Neutrophil (primary cell): ENCODE measurements at regions not wholly inside any gene's neighbourhood (a gene's known extent, or its start where the extent isn't known, plus 50 kb on each side); places are given as distances from the start of the nearest gene placed in this dataset.
"Not testable (repeated sequence)": the region's sequence is repeated elsewhere in the genome, so short reads cannot be mapped to it uniquely, and the experiment has no call there.

Experiments used
- H3K27ac ChIP-seq: fragments of 200-600 bp; sonication (generic); 2 replicates; pipeline ENCODE4 v1.5.1; 2016; ENCODE audit warnings: mild to moderate bottlenecking, moderate library complexity
- H3K27me3 ChIP-seq: fragments of 200-600 bp; sonication (generic); 2 replicates; pipeline ENCODE4 v1.6.0; 2016; ENCODE audit warnings: mild to moderate bottlenecking
- H3K36me3 ChIP-seq: fragments of 200-600 bp; sonication (generic); 2 replicates; pipeline ENCODE4 v1.5.1; 2017
- H3K4me1 ChIP-seq, 2 experiments: fragments of 200-600 bp in 1 of 2; sonication (generic) in 1 of 2; 1 replicate in 1 of 2; 2 replicates in 1 of 2; pipeline versions ENCODE4 v1.5.1 to v1.6.1; 2013 to 2016; ENCODE audit warnings: low read depth in 1 of 2, low read length in 1 of 2, mild to moderate bottlenecking in 1 of 2, moderate library complexity in 1 of 2; ENCODE audit not compliant: control insufficient read depth in 1 of 2, insufficient read depth in 1 of 2
- H3K4me3 ChIP-seq, 2 experiments: fragments of 200-600 bp in 1 of 2; sonication (generic) in 1 of 2; 1 replicate in 1 of 2; 2 replicates in 1 of 2; pipeline ENCODE4 v1.5.1; 2013 to 2016; ENCODE audit warnings: low read depth in 1 of 2, low read length in 1 of 2, mild to moderate bottlenecking in 1 of 2, moderate library complexity in 1 of 2
- H3K9me3 ChIP-seq: fragments of 200-600 bp; sonication (generic); 2 replicates; pipeline ENCODE4 v1.5.1; 2016
- TF ChIP-seq, protein P1 (sequence below): fragments of 200-600 bp; sonication (generic); IDR thresholded peaks from 2 replicates; pipeline ENCODE4 v1.5.1; 2016; ENCODE audit warnings: antibody characterized with exemption

DNA sequence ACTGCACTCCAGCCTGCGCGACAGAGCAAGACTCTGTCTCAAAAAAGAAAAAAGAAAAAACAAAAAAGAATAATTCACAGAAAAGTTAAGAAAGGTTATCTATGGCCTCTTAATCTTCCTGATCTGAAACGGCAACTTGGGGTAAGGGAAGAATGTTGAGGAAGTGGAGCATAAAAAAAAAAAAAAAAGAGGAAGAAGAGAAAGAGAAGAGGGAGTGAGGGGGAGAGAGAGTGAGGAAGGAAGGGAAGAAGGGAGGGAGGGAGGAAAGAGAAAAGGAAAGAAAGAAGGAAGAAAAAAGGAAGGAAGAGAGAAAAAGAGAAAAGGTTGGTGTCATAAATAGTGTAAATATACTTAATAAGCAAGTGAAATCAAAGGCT lies 68.9 kb upstream of the NCOA3 start:
- Histone ChIP-seq H3K27me3 (no peaks in the 10 kb centered on the region), H3K9me3 (no peaks in the 10 kb centered on the region), H3K27ac (peak overlapping the region; percentile 65), H3K4me3 (no peak overlapping the region), H3K4me1 (peaks cover 11 to 17% of the 10 kb centered on the region in 2 experiments), H3K36me3 (no peaks in the 10 kb centered on the region)
- TF ChIP-seq, protein P1, sequence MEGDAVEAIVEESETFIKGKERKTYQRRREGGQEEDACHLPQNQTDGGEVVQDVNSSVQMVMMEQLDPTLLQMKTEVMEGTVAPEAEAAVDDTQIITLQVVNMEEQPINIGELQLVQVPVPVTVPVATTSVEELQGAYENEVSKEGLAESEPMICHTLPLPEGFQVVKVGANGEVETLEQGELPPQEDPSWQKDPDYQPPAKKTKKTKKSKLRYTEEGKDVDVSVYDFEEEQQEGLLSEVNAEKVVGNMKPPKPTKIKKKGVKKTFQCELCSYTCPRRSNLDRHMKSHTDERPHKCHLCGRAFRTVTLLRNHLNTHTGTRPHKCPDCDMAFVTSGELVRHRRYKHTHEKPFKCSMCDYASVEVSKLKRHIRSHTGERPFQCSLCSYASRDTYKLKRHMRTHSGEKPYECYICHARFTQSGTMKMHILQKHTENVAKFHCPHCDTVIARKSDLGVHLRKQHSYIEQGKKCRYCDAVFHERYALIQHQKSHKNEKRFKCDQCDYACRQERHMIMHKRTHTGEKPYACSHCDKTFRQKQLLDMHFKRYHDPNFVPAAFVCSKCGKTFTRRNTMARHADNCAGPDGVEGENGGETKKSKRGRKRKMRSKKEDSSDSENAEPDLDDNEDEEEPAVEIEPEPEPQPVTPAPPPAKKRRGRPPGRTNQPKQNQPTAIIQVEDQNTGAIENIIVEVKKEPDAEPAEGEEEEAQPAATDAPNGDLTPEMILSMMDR: no peak

DNA sequence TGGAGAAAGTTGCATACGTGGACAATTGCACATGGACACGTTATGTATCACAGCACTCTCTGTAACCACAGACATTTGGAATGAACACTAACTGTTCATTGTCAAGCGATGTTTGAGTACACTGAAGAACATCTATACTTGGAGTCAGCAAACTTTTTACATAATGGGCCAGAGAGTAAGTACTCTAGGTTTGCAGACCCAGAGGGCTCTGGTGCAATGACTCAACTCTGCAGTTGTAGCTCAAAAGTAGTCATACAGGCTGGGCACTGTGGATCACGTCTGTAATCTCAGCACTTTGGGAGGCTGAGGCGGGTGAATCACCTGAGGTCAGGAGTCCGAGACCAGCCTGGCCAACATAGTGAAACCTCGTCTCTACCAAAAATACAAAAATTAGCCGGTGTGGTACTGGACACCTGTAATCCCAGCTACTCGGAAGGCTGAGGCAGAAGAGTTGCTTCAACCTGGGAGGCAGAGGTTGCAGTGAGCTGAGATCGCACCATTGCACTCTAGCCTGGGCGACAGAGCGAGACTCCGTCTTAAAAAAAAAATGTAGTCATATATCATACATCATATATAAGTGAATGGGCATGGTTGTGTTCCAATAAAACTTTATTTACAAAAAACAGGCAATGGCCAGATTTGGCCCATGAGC lies 67.4 kb upstream of the NCOA3 start:
- not testable (repeated sequence) for H3K27ac ChIP-seq, H3K4me3 ChIP-seq, H3K27me3 ChIP-seq, H3K36me3 ChIP-seq, H3K9me3 ChIP-seq
- H3K4me1 ChIP-seq: peaks cover 17 to 26% of the 10 kb centered on the region in 2 experiments

- Histone ChIP-seq H3K4me1 (peaks cover 6 to 9% of the 10 kb centered on the region in 2 experiments), H3K27ac (no peak overlapping the region), H3K36me3 (no peaks in the 10 kb centered on the region), H3K4me3 (no peak overlapping the region), H3K27me3 (no peaks in the 10 kb centered on the region), H3K9me3 (no peaks in the 10 kb centered on the region)
- TF ChIP-seq, protein P1: no peak
These were observed 63.0 kb upstream of the NCOA3 start for GRCh38 chr20:47438464-47439381.

DNA sequence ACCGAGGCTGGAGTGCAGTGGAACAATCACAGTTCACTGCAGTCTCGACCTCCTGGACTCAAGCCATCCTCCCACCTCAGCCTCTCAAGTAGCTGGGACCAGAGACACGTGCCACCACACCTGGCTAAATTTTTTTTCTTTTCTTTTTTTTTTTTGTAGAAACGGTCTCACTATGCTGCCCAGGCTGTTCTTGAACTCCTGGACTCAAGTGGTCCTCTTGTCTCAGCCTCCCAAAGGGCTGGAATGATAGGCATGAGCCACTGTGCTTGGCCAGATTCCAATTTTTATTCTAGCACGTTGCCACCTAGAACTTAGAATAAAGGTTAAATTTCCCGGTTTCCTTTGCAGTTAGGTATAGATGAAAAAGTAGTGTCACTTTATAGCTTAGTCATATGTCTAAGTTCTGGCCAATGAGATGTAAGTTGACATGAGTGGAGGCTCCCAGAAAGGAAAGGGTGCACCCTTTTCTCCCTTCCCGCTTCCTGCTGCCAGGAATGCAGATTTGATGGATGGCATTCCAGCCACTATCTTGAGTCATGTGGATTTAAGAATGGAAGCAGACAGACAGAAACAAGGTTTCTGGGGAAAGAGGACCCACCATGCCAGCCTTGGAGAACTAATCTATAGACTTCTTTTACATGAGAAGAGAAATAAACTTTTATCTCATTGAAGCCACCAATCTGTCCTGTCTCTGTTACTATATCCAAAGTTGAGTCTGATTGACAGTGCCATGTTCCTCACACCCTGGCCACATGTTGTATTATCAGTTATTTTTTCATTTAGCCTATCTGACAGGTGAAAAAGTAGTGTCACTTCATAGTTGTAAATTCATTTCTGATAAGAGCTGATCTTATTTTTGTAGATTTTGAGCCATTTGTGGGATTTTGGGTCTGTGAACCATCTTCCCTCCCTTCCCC lies 60.6 kb upstream of the NCOA3 start:
- H3K27me3 ChIP-seq: no peaks in the 10 kb centered on the region
- H3K9me3 ChIP-seq: no peaks in the 10 kb centered on the region
- H3K4me3 ChIP-seq: no peak overlapping the region
- H3K36me3 ChIP-seq: no peaks in the 10 kb centered on the region
- peaks cover 6 to 9% of the 10 kb centered on the region in 2 experiments for H3K4me1 ChIP-seq
- H3K27ac ChIP-seq: no peak overlapping the region
- TF ChIP-seq, protein P1: no peak

DNA sequence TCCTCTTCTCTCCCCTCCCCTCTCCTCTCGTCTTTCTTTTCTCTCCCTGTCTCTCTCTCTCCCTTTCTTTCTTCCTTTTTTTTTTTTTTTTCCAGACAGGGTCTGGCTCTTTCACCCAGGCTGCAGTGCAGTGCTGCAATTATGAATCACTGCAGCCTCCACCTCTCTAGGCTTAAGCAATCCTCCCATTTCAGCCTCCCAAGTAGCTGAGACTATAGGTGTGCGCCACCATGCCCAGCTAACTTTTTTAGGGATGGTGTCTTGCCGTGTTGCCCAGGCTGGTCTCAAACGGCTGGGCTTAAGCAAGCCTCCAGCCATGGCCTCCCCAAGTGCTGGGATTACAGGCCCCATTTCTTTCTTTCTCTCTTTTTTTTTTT lies 59.9 kb upstream of the NCOA3 start:
- Histone ChIP-seq H3K4me1 (peaks cover 6 to 9% of the 10 kb centered on the region in 2 experiments), H3K27me3 (no peaks in the 10 kb centered on the region), H3K36me3 (no peaks in the 10 kb centered on the region), H3K27ac (no peak overlapping the region), H3K4me3 (no peak overlapping the region), H3K9me3 (no peaks in the 10 kb centered on the region)
- TF ChIP-seq, protein P1: no peak

DNA sequence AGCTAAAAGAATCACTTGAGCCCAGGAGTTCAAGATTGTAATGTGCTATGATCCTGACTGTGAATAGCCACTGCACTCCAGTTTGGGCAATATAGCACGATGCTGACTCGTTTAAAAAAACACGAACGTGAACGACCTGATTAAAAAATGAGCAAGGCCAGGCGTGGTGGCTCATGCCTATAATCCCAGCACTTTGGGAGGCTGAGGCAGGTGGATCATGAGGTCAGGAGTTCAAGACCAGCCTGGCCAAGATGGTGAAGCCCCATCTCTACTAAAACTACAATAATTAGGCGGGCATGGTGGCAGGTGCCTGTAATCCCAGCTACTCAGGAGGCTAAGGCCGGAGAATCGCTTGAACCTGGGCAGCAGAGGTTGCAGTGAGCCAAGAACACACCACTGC lies 58.6 kb upstream of the NCOA3 start:
- not testable (repeated sequence) for H3K9me3 ChIP-seq, H3K4me1 ChIP-seq, H3K27ac ChIP-seq, H3K4me3 ChIP-seq, H3K36me3 ChIP-seq, H3K27me3 ChIP-seq
